Activated CD8-positive, alpha-beta T cell treated with anti-CD3 and anti-CD28 coated beads for 36 hours (primary cell): ENCODE measurements at regions not wholly inside any gene's neighbourhood (a gene's known extent, or its start where the extent isn't known, plus 50 kb on each side); places are given as distances from the start of the nearest gene placed in this dataset.

ENCODE experiments used
- ATAC-seq: fragments of 200-7000 bp; cut with Tn5 transposase; one replicate; pipeline ENCODE4 v1.10.0; 2021; ENCODE audit warnings: mild to moderate bottlenecking, moderate library complexity
- CTCF ChIA-PET: fragments of 350-600 bp; sonication (Branson Sonifier 250); formaldehyde crosslinking; loops from one replicate; lab custom pipeline; 2021; ENCODE audit warnings: antibody characterized with exemption; lab: Charles Lee
- POLR2A ChIA-PET: fragments of 350-600 bp; sonication (Branson Sonifier 250); formaldehyde crosslinking; loops from one replicate; lab custom pipeline; 2021; ENCODE audit warnings: antibody characterized with exemption; lab: Charles Lee
- DNase-seq: peaks from one replicate; pipeline ENCODE4 v3.0.0-alpha.2; 2020
- H3K27ac Mint-ChIP-seq: one replicate; pipeline ENCODE4 v1.8.0; 2021; ENCODE audit warnings: mild to moderate bottlenecking, mixed read lengths
- H3K27me3 Mint-ChIP-seq: one replicate; pipeline ENCODE4 v1.8.0; 2021; ENCODE audit warnings: mixed read lengths
- H3K36me3 Mint-ChIP-seq: one replicate; pipeline ENCODE4 v1.8.0; 2021; ENCODE audit warnings: low read depth, mixed read lengths
- H3K4me1 Mint-ChIP-seq: one replicate; pipeline ENCODE4 v1.8.0; 2021; ENCODE audit warnings: low read depth, mixed read lengths
- H3K4me3 Mint-ChIP-seq: one replicate; pipeline ENCODE4 v1.8.0; 2021; ENCODE audit warnings: mild to moderate bottlenecking, moderate library complexity, mixed read lengths
- H3K9me3 Mint-ChIP-seq: one replicate; pipeline ENCODE4 v1.8.0; 2021; ENCODE audit warnings: mixed read lengths
- intact Hi-C: fragments of 100-400 bp; cut with micrococcal nuclease; formaldehyde crosslinking; loops from one replicate; pipeline ENCODE4 v1.10.0; 2022
- TF ChIP-seq, protein P1 (sequence below): fragments of 200-600 bp; IDR thresholded peaks from one replicate; pipeline ENCODE4 v1.8.0; 2022; ENCODE audit warnings: antibody characterized with exemption, mild to moderate bottlenecking

DNA sequence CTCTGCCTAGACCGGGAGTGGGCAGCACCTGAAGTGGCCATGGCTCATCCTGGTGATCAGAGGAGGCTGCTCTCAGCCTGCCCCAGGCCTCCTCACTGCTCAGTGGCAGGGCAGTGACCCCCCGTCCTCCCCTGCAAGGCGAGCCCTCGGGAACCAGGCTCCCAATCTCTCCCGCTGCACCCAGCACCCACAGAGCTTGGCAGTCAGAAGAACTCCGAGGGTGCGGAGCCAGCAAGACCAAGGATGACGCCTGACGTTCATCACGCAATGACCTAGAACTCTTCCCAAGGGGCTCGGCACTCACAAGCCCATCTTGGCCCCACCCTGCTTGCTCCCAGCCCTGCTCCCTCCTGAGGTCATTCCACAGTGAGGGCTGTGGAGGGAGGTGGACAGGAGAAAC lies 189.8 kb upstream of the SALL3 start:
- Mint-ChIP-seq H3K27ac (no peak overlapping the region), H3K4me1 (no peaks in the 10 kb centered on the region), H3K9me3 (no peaks in the 10 kb centered on the region), H3K27me3 (no peaks in the 10 kb centered on the region), H3K4me3 (no peak overlapping the region), H3K36me3 (no peaks in the 10 kb centered on the region)
- POLR2A ChIA-PET: no interaction called here
- DNase-seq: no peak
- TF ChIP-seq, protein P1, sequence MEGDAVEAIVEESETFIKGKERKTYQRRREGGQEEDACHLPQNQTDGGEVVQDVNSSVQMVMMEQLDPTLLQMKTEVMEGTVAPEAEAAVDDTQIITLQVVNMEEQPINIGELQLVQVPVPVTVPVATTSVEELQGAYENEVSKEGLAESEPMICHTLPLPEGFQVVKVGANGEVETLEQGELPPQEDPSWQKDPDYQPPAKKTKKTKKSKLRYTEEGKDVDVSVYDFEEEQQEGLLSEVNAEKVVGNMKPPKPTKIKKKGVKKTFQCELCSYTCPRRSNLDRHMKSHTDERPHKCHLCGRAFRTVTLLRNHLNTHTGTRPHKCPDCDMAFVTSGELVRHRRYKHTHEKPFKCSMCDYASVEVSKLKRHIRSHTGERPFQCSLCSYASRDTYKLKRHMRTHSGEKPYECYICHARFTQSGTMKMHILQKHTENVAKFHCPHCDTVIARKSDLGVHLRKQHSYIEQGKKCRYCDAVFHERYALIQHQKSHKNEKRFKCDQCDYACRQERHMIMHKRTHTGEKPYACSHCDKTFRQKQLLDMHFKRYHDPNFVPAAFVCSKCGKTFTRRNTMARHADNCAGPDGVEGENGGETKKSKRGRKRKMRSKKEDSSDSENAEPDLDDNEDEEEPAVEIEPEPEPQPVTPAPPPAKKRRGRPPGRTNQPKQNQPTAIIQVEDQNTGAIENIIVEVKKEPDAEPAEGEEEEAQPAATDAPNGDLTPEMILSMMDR: no peak
- ATAC-seq: no peak
- CTCF ChIA-PET: no interaction called here
- intact Hi-C loops: no loop called here

DNA sequence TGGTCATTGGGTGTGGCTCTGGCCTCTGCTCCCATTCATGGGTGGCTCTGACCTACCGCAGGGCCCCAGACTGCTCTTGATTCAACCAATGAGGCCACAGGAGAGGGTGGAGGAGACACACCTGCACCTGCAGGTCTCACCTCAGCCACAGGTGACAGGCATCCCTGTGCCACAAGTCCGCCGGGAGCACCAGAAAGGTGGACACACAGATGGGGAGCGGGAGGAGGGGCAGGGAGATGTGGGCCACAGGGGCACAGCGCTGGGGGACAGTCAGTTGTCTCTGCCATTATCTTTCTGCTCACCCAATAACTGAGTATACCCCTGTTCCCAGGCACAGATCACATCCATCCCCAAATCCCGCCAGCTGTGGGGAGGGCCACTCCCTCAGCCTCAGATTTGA lies 189.1 kb upstream of the SALL3 start:
- intact Hi-C loops: no loop called here
- POLR2A ChIA-PET: no interaction called here
- H3K4me1 Mint-ChIP-seq: no peaks in the 10 kb centered on the region
- no peaks in the 10 kb centered on the region for H3K27me3 Mint-ChIP-seq
- H3K4me3 Mint-ChIP-seq: no peak overlapping the region
- H3K27ac Mint-ChIP-seq: no peak overlapping the region
- DNase-seq: no peak
- TF ChIP-seq, protein P1: no peak
- ATAC-seq: no peak
- H3K36me3 Mint-ChIP-seq: no peaks in the 10 kb centered on the region
- CTCF ChIA-PET: no interaction called here
- H3K9me3 Mint-ChIP-seq: no peaks in the 10 kb centered on the region

DNA sequence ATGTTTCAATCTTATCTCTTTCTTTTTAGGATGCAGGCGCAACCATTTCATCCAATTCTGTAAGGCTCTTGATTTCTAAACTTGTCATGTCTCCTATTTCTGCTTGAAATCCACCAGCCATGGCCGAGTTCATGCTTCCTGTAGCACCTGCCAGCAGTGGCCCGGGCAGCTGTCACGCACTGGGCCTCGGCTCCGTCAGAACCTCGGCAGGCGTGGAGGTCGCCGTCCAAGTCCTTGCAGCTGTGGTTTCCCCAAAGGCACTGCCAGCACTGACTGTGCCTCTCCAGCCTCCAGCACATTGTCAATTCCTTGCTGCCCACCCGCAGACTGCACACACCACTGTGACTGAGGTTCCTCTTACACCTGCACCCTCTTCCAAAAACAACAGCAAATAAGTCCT lies 188.7 kb upstream of the SALL3 start:
- ATAC-seq: no peak
- intact Hi-C loops: no loop called here
- ChIA-PET CTCF (no interaction called here), POLR2A (no interaction called here)
- no peaks in the 10 kb centered on the region for H3K4me1 Mint-ChIP-seq
- no peak overlapping the region for H3K4me3 Mint-ChIP-seq
- no peak overlapping the region for H3K27ac Mint-ChIP-seq
- no peaks in the 10 kb centered on the region for H3K36me3 Mint-ChIP-seq
- no peaks in the 10 kb centered on the region for H3K9me3 Mint-ChIP-seq
- TF ChIP-seq, protein P1: no peak
- no peaks in the 10 kb centered on the region for H3K27me3 Mint-ChIP-seq
- DNase-seq: no peak

DNA sequence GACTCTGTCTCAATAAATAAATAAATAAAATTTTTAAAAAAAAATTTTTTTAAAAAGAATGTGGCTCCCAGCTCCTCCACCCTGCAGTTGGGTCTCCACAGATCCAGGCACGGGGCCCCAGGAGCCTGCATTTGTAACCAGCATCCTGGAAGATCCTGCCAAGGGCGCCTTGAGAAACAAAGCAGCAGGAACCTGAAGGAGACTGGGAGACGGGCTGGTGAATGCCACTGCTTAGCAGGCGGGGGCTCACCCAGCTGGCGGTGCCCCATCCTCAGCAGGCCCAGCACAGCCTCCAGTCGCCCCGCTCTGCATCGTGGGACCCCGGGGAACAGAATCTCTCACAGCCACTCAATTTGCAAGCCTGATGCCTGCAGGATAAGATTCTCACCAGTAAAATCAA lies 187.5 kb upstream of the SALL3 start:
- H3K27ac Mint-ChIP-seq: no peak overlapping the region
- TF ChIP-seq, protein P1: no peak
- ChIA-PET POLR2A (no interaction called here), CTCF (no interaction called here)
- H3K4me1 Mint-ChIP-seq: no peaks in the 10 kb centered on the region
- no peak overlapping the region for H3K4me3 Mint-ChIP-seq
- H3K36me3 Mint-ChIP-seq: no peaks in the 10 kb centered on the region
- no peak for DNase-seq
- intact Hi-C loops: no loop called here
- no peak for ATAC-seq
- H3K27me3 Mint-ChIP-seq: no peaks in the 10 kb centered on the region
- H3K9me3 Mint-ChIP-seq: no peaks in the 10 kb centered on the region

DNA sequence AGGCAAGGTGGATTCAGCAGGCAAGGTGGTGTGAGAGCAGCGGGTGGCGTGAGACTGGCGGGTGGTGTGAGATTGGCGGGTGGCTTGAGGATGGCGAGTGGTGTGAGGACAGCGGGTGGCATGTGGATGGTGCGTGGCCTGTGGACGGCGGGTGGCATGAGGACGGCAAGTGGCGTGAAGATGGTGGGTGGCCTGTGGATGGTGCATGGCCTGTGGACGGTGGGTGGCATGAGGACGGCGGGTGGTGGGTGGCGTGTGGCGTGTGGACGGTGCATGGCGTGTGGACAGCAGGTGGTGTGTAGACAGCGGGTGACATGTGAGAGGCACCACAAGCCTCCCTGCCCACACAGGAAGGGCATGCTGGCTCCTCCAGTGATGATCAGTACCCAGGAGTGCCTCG lies 186.9 kb upstream of the SALL3 start:
- no peaks in the 10 kb centered on the region for H3K9me3 Mint-ChIP-seq
- H3K4me3 Mint-ChIP-seq: no peak overlapping the region
- ATAC-seq: no peak
- H3K4me1 Mint-ChIP-seq: no peaks in the 10 kb centered on the region
- no peaks in the 10 kb centered on the region for H3K27me3 Mint-ChIP-seq
- ChIA-PET POLR2A (no interaction called here), CTCF (no interaction called here)
- DNase-seq: no peak
- no peak overlapping the region for H3K27ac Mint-ChIP-seq
- H3K36me3 Mint-ChIP-seq: no peaks in the 10 kb centered on the region
- intact Hi-C loops: no loop called here
- TF ChIP-seq, protein P1: no peak
